GM12873 (cell line): ENCODE measurements at regions not wholly inside any gene's neighbourhood (a gene's known extent, or its start where the extent isn't known, plus 50 kb on each side); places are given as distances from the start of the nearest gene placed in this dataset.

ENCODE experiments used
- CTCF ChIP-seq: IDR thresholded peaks from 2 replicates; pipeline ENCODE4 v1.5.1; 2012; ENCODE audit warnings: low read depth, mild to moderate bottlenecking, moderate library complexity, low read length, control low read depth; ENCODE audit not compliant: insufficient read depth; ENCODE audit errors: missing control alignments

- no peak for TF ChIP-seq CTCF
Measured at GRCh38 chr2:126827371-126827770, 71.3 kb upstream of the TEX51 start.

GRCh38 chr2:126828051-126828450 lies 70.6 kb upstream of the TEX51 start:
- no peak for TF ChIP-seq CTCF

- no peak for TF ChIP-seq CTCF
Measured at GRCh38 chr2:126828491-126828890, 70.2 kb upstream of the TEX51 start.

- no peak for TF ChIP-seq CTCF
Measured at GRCh38 chr2:126831234-126832005, 67.3 kb upstream of the TEX51 start.

GRCh38 chr2:126832014-126832413 lies 66.7 kb upstream of the TEX51 start:
- TF ChIP-seq CTCF = no peak

- TF ChIP-seq CTCF = no peak
Measured at GRCh38 chr2:126832757-126833156, 65.9 kb upstream of the TEX51 start.

- no peak for TF ChIP-seq CTCF
Measured at GRCh38 chr2:126834006-126834659, 64.6 kb upstream of the TEX51 start.
